Fibroblast of the conjunctiva (primary cell): ENCODE measurements at regions not wholly inside any gene's neighbourhood (a gene's known extent, or its start where the extent isn't known, plus 50 kb on each side); places are given as distances from the start of the nearest gene placed in this dataset.

Source experiments
- DNase-seq: peaks from one replicate; pipeline ENCODE4 v3.0.0-alpha.2; 2010; ENCODE audit warnings: low read depth

DNA sequence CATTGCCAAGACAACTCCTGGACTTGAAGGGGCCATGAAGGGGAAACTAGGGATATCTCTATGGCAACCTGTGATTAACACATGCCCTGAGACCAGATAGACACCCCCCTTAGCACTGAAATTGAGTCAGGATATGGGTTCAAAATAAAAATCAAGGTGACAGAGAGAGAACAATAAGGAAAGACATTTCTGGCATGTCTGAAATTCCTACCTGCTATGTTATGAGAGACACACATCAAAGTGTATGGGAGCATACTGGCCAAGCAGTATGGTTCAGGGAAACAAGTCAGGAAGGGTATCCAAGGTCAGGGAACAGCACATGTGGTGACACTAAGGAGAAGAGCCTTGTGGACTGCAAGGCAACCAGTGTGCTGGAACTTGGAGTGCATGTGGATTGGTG lies 388.7 kb downstream of the SHQ1 start:
- DNase-seq, result no peak

DNA sequence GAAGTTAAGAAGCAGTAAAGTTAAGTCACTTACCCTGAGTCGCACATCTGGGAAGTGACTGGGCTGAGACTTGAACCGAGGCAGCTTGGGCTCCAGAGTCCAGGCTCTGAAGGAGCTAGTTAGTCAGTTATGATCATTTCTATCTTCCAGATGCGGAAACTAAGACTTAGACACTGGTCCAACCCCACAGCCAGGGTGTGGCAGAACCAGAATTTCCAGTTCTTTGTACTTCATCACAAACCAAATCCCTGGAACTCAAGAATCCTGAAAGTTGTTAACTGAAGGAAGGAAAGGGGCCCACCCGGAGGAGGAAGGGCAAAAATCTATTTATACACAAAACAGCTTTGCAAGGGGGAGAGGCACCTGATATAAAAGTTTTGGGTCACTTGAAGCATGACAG lies 389.9 kb downstream of the SHQ1 start:
- DNase-seq, result no peak

DNA sequence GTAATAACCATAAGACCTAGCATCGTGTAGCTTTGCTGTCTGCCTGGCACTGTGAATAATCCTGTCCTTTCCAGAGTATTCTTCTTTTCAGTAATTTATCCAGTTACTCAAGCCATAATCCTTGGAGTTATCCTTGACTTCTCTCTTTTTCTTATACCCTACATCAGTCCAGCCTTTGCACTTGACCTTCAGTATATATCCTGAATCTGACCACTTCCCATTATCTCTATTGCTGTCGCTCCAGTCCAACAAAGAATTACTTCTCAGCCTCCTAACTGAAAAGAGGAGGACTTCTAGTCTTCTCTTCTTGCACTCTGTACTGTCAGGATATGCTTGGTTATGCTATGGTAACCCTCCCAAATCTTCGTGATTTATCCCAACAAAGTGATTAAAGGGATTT lies 393.8 kb downstream of the SHQ1 start:
- DNase-seq, result no peak

DNA sequence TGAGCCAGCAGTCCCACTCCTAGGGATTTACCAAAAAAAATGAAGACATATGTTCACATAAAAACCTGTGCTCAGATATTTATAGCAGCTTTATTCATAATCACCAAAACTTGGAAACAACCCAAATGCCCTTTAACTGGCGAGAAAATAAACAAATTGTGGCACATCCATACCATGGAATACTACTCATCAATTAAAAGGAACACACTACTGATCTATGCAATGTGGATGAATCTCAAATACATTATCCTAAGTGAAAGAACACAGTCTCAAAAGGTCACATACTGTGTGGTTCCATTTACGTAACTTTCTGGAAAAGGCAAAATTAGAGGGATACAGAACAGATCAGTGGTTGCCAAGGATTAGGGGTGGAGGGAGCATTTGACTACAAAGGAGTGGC lies 394.5 kb downstream of the SHQ1 start:
- DNase-seq, result no peak

DNA sequence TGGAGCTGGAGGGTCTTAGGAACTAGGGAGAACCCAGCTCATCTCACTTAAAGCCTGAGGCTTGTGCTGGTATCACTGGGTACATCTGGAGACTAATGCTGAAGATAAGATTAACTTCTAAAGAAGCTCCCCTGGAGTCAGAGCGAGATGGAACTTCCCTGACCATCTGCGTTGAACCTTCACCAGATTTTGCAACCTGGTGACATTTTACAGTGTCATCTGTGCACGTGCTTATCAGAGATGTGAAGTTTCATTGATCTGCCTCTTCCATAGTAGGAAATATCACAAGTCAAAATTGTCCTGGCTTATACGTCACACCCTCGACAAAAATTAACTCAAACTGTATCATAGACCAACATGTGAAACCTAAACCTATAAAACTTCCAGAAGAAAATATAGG lies 395.5 kb downstream of the SHQ1 start:
- no peak for DNase-seq

DNA sequence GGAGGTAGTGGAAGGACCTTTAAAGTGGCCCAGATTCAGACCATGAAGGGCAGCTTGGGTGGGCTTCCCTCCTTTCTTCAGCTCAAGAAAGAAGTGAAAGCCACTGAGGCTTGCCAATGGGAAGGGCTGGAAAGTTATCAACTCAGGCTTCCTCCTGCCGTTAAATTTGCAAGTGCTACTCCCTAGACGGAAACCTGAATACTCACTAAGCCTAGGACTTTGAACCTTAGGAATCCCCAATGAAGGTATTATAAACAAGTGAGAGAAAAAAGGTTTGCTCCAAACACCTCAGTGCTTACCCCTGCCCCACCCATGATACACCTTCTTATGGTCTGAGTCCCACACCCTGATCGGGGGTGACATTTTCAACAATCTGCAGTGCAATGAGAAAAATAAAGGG lies 396.4 kb downstream of the SHQ1 start:
- DNase-seq, result no peak

DNA sequence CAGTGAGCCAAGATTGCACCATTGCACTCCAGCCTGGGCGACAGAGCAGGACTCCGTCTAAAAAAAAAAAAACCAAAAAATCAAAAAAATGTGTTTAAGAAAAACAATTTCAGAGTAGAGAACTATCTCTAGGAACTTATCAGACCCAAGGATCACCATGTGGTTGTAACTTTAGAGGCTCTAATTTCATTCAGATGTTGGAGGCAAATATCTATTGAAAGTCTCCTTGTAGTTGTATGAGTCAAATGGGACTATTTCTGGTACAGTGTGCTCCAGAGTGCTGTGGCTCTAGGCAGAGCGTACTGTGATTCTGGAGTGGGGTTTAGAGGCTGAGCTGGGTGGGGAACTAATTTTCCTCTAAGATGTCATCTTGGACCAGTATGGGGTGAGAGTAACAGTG lies 398.7 kb downstream of the SHQ1 start:
- peak; percentile 67 for DNase-seq

DNA sequence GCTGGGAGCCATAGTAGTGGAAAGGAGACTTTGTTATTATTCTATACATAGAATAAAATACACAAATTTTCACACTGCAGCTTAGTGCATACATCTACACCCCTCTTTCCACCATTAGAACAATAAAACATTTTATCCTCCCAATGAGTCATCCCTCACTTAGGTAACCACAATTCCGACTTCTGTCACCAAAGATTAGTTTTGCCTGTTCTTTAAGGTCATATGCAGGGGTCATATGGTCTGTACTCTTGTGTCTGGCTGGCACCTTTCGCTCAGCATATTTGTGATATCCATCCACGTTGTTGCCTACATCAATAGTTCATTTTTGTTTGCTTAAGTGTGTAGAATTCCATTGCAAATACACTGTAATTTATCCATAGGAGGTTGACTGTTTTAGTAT lies 399.4 kb downstream of the SHQ1 start:
- DNase-seq, result no peak

DNA sequence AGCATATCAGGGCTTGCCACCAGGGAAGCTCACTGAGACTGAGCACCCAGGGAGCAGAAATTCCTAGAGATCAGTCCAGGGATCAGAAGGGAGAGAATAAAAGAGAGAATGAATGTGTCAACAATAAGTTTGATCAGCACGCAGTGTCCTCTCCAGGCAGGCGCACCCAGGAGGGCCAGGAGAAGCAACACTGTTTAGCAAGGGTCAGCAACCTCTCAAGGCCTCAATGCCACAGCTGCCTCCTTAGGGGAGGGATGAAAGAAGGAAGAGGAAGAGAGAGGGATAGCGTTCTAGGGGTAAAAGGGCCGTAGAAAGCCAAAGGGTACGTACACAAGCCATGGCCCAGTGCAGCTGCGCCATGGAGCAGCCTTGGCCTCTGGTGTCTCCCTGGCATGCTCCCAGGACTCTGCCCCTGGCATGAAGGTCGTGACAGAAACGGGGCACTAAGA lies 399.8 kb downstream of the SHQ1 start:
- no peak for DNase-seq

DNA sequence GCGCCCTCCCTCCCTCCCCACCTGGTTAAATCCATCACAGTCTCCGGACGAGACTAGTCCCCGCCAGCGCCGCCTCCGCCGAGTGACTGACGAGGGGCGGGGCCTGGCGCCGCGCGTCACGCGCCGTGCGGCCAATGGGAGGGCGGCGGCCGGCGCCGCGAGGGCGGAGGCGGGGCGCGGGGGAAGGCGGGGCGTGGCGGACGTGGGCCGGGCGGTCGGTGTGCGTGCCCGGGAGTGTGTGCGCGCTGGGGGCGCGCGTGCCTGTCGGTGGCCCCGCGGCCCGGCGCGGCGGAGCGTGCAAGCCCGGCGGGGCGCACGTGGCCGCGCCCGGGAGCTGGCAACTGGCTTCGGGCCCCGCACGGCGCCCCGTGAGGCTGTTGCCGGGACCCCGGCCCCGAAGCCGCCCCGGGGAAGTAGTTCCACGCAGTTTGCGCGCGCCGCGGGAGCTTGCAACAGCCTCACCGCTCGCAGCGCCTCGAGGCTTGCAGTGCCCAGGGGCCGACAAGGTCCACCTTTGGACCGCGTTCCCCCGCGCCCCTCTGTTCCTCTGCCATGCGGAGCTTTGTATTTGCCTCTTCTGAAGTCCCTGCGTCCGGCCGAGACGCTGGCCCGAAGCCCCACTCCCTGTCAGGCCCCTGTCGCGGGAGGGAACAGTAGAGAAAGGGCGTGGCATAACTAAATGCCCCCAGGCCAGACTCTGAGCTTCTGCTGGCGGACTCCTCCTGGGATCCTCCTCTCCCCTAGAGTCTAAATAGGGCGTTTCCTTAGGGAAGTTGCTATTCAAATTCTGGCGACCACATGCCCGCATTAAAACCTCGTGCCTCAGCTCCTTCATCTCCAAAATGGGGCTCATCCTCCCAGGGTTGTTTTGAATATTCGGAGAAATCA lies 400.9 kb downstream of the SHQ1 start:
- DNase-seq, result peak; percentile 72

DNA sequence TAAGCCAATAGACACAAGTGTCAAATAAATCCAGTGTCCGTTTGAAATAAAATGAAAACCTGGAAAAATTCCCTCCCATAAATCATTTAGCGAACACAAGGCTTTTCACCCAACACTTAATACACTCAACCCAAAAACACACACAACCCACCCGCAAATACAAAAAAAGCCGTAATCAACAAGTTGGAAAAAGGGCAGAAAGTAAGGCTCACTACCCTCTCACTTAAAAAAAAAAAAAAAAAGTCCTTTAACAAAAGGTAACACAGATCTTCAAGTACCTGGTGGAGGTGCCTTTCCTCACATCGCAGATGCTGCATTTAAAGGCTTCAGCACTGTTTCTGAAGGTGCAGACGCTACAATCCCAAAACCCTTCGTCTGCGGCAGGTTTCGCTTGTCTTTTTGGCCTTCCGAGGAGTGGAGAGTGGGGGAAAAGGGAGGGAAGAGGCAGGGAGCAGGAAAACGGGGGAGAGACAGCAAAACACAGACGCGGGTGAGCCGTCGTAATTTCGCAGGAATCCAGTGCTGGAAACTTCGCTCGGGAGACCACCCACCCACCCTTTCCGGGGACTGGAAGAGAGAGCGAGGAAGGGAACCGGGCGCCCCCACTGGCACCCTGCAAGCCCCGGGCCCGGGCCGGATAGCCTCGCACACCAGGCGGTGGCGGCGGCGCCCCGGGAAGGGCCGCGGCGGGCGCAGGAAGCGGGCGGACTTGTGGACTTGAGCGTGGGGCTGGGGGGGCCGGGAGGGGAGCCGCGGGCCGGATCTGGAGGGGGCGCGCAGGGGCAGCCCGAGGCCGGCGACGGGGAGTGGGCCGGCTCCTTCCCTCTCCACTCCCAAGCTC lies 401.8 kb downstream of the SHQ1 start, which contains the start of gene RYBP:
Gene RYBP, minus strand, starts transcription at position 404 of the 841 bp plus-strand sequence.
- DNase-seq, result no peak

DNA sequence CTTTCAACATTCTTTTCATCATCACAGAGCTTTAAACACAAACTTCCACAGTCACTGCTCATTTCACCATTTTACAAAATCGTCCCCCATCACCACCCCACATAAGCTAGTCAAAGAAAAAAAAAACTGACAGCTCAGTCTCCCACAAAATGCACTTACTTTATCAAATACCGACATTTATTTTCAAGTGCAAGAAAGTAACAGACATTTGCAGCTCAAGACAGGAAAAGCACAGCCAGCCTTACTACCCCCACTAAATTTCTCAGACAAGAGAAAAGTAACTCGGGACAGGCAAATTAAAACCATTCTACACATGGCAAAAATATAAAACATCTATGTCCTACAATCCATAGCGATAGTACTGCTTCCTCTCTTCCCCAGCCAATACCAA lies 402.4 kb downstream of the SHQ1 start:
- DNase-seq, result no peak

DNA sequence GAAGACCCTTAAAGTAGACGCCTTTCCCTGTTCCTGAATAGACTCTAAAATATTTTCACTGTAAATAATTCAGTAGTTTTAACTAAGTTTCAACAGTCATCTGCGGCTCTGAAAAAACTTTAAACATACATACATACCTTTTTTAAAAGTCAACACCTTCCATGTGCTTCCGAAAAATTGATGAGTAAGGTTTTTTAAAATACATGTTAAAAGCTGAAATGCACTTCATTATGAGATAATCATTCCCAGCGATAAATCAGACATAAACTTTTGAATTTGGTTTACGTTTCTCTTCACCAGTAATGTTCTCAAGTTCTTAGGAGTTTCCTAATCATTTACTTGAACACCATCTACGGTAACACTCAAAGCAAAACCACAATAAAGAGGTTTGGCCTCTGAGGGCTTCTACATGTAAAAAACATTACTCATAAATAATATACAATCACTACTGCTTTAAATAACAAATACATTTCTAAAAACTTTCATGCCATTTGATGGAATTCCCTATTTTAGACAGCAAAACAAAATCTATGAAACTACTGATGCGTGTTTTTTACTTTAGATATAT lies 403.5 kb downstream of the SHQ1 start:
- DNase-seq, result no peak

DNA sequence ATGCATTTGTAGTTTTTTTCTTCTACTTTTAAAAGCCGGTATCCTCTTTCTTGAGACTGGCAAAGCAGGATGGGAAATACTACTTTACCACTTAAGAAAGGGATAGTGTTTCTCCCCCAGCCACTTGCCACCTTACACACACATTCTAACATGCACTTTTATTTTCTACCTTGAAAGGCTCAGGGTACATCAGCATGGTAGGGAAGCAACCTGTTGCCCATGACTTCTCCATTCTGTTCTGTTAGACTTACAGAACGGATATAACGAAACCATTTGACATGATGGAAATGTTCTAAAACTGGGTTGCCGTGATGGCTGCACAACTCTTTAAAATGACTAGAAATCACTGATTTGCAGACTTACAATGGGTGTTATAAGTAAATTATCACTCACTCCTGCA lies 405.5 kb downstream of the SHQ1 start:
- DNase-seq, result no peak

DNA sequence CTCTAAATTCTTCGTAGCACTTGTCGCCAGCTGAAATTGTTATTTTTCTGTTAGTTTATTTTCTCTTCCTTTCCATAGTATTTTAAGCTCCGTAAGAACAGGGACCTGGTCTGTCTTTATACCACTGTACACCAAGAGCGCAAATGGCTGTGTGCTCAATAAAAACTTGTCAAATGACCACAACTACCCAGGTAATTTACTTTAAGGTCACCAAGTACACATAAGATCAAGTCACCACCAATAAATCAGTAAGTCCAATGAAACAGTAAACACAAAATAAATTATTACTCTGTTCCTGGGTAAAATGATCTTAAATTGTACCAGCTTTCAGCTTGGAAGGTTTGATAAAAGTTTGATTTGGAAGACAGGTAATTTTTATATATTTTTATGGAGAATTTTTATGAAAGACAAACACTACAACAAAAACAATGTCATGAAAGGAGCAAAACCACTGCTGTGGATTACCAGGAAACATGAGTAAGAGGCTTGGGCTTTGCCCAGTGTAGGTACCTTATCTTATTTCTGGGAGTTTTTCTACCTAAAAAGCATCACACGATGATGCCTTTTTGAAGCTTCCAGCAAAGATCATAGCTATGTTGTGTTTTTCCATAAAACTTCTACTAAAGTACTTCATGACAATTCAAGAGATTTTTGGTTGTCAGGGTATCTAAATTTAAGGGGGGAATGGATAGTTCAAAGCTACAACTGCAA lies 406.8 kb downstream of the SHQ1 start:
- no peak for DNase-seq

DNA sequence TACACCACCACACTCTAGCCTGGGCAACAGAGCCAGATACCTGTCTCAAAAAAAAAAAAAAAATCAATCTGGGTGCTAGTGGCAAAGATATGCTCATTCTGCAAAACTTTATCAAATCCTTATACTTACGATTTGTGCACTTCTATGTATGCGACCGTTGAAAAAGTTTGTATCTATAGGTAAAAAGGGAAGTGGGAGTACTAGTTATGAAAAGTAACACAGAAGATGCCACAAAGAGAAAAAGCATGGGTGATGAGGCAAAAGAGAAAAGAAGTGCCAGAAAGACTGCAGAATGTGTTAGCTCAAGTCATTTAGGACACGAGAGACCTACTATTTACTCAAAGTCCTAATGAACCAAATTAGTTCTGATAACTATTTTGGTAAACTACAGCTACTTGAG lies 407.8 kb downstream of the SHQ1 start:
- no peak for DNase-seq

DNA sequence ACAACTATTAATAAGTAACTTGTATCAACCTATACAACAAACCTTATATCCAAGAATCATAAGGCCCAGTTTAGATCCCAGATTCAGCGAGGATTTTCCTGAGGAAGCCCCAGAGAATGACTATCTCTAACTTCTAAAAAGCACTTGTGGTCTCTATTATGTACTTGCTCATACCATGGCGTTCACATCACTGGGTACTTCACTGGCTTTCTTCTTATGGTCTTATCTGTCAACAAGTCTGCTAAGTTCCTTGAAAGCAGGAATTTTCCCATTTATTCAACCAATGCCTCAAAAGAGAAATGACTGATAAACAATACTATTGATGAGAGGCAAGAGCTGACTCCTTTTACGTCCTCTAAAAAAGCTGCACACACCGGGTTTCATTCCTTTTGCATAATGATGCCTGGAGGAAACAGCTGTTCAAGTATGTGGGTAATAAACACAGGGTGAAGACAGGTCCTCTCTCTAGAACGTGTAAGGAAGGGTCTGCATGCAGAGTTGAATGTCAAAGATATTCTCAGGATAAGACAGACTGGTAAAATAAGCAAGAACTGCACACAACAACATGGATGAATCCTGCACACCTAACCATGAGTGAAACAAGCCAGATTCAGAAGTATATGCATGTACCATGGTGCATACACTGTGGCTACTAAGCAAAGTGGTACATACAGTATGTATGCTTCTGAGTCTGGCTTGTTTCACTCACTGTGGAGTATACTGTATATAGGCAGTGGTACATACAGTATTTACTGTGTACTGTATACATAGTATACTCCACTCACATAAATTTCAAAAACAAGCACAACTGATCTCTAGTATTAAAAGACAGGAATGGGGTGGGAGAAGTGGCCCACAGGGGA lies 408.7 kb downstream of the SHQ1 start:
- no peak for DNase-seq

DNA sequence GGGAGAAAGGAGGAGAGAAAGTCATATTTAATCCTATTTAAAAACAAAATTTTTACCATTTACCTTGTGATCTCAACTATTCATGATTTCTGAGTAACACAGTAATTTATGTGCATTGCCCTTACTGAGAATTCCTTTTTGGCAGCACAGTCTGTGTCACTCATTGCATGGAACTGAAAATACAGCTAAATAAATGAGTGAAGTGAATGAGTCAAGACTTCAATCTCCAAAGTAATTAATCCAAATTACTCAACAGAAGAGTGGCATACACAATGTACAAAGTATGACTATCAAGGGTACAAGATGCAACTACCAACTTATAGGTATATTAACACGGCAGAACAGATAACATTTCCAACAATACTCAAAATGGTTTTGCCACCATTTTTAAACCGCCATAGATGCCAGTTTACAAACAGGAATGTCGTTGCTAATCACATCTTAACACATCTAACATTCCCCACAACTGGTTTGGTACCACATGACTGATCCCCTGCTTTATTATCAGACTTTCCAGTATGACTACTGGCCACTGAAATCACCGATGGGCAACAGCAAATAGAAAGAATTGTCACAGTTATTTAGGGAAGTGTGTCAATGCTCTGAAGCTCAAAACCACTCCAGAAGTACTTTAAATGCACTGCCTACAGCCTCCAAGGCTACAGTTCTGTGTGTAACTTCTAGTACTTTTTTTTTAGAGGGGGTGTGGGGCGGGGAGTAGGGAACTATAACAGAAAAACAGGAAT lies 410.4 kb downstream of the SHQ1 start:
- DNase-seq, result no peak

DNA sequence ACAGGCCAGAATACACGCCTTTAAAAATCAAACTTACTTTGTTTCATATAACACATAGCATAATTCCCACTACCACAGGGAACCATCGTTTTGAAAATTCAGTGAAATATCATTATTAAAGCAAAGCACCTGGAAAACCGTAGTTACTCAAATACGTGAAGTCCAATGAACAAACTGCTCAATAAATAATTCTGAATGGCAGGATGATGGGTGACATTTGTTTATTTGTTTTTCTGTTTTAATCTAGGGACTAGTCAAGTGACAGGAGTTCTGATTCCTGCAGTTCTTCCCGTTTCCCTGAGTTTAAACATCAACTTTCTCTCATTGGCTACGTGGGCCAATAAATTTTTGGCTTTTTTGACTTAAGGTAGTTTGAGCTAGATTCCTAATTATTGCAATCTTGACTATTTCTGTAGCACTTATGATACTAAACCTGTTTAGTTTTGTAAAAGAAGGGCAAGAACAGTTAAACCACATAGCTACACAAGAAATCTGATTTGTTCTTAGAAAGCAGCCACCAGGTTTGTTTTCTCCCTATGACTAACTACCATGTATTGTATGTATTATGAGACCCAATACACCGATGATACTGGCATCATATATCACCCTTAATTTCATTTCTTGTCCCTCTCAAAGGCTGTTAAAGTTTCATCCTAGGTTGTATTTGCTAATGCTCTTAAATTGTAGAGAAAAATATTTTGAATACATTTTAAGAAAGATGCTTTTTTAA lies 411.2 kb downstream of the SHQ1 start:
- no peak for DNase-seq

DNA sequence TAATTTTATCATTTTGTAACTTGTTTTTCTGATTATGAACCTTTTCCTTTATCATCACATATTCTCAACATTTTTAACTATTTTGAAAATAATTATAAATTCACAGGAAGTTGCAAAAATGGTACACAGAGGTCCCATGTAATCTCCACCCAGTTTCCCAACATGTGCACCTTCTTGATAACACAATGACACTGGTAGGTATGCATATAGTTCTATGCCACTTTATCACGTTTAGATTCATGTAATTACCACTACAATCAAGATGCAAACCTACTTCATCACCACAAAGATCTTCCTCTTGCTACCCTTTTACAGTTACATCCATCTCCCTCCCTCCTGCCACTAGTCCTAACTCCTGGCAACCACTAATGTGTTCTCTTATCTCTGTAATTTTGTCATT lies 413.9 kb downstream of the SHQ1 start:
- DNase-seq, result no peak
